ENCODE measurements at regions not wholly inside any gene's neighbourhood (a gene's known extent, or its start where the extent isn't known, plus 50 kb on each side); places are given as distances from the start of the nearest gene placed in this dataset.
A peak's percentile ranks its signal among the peaks of the same experiment; 100 is the strongest.
"Not testable (repeated sequence)": the region's sequence is repeated elsewhere in the genome, so short reads cannot be mapped to it uniquely, and the experiment has no call there.

DNA sequence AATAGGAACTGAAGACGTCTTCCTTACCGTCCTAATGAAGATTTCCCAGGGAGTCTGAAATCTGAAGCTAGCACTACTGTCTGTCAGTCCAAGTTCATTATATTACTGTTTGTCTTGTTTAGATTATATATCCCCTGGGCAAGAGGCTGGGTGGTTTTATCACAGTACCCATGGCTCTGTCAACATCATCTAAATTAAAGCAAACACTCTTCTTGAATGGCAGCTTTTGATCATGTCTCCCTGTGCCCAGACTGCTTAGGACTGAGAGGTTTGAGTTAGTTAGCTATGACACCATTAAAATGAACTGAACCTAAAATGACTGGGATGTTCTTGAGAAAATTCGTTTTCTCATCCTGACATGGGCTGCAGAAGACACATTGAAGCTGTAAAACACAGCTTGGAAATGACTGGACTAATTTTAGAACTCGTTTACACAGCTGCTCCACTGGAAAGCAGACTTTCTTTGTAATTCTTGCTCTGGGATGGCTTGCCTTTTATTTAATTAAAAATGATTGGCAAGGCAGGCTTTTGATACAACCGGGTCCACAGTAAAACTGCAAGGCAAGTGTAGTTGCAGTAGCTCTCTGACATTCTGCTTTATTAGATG is 243.5 kb downstream of the MFSD1 start:
- no peak for DNase-seq (ENCODE audit: low spot score)

DNA sequence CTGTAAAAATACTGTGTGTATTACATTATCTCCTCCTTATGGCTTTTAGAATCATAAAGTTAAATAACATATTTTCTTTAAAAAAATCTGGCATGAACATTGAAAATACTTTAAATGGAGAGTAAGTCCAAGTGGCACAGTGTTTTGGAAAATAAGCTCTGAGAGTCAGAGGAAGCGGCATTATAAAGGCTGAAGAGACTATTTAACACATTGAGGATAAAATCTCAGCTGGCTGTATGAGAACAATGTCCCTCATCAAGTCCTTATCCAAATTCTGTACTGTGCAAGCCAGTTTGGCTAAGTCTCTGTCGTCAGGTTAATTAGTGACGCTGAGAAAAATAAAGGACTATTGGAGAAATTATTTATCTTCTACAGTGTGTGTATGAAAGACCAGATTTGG is 245.5 kb downstream of the MFSD1 start:
- no peak for DNase-seq (ENCODE audit: low spot score)

DNA sequence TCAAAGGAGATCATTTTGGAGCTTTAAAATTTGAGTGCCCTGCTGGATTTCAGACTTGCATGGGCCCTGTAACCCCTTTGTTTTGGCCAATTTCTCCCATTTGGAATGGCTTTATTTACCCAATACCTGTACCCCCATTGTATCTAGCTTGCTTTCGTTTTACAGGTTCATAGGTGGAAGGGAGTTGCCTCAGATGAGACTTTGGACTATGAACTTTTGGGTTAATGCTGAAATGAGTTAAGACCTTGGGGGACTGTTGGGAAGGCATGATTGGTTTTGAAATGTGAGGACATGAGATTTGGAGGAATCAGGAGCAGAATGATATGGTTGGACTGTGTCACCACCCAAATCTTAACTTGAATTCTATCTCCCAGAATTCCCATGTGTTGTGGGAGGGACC is 250.6 kb downstream of the MFSD1 start:
- DNase-seq (ENCODE audit: low spot score), result not testable (repeated sequence)

DNA sequence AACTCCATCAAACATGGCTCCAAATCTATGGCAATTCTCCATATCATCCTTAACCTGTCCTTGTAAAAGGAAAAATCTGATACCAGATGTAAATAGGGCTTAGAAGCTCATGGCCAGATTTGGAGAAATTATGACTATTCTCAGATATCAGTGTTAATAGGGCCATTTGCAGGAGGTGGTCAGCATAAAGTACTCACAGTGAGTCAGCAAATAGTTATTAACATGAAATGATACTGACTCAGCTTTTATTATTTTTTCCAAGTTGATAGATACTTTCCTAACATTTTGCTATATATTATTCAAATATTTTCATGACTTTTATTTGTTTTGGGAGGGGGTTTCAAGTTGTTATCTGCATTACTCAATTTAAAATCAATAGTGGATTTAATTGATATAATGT is 255.8 kb downstream of the MFSD1 start:
- DNase-seq (ENCODE audit: low spot score), result no peak

DNA sequence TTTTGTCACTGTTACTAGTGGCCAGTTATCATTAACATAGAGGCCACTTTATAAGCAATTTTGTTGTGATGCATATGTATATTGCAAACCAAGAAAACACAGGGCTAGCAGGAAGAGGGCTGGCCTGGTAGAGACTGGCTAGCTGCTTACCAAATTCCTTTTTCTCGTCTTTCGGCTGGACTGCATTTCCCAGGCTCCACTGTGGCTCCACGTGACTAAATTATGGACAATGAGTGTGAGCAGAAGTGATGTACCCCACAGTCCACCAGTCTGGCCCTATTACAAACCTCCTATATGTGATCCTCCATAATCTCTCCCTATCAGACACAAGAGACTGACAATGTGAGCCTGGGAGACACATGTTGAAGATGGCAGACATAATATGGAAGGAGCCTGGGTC is 257.0 kb downstream of the MFSD1 start:
- DNase-seq (ENCODE audit: low spot score), result no peak

- DNase-seq (ENCODE audit: low spot score), result no peak
Observed at GRCh38 chr3:159059395-159059794, 257.5 kb downstream of the MFSD1 start.

- DNase-seq (ENCODE audit: low spot score), result no peak
Observed at GRCh38 chr3:159062734-159063410, 261.0 kb downstream of the MFSD1 start.

GRCh38 chr3:159069091-159069490 is 267.2 kb downstream of the MFSD1 start, which contains the start of gene IQCJ:
IQCJ (plus strand) TSS chr3:159069319.
- no peak for DNase-seq (ENCODE audit: low spot score)

- no peak for DNase-seq (ENCODE audit: low spot score)
Observed at GRCh38 chr3:159069866-159070425, 268.1 kb downstream of the MFSD1 start.

- no peak for DNase-seq (ENCODE audit: low spot score)
Observed at GRCh38 chr3:159074756-159075701, 273.2 kb downstream of the MFSD1 start.

DNA sequence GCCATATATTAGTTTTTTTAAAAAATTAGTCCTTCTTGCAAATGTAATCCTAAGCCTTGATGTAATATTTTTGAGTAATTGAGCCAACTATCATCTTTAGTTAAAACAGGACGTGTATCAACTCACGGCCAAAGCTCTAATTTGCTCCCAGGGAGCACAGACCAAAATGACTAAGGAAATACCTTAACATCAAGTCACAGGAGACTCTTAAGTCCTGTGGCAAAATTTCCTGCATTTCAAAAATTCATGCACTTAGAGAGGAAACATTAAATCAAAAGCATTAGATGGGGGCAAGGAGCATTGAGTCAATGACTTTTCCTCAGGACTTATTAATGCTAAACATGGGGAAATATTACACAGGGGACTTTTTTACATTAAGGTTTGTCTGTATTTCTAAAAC is 276.0 kb downstream of the MFSD1 start:
- DNase-seq (ENCODE audit: low spot score), result no peak

DNA sequence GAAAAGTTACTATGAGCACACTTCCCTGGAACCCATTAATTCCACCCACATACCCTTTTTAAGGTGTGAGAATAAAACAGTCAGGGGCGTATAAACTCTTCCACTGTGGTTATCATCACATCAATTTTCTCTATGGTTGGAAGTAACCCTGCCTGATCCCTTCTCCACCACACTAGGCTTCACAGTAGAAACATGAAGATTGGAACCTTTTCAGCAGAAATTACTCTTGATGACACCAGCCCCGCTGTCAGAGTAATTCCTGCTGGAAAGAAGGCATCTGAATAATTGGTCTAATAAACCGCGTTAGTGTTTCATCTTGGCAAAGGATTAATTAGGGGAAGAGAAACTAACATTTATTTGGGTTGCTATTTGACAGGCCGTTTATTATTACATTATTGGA is 278.4 kb downstream of the MFSD1 start:
- no peak for DNase-seq (ENCODE audit: low spot score)

- DNase-seq (ENCODE audit: low spot score), result peak; percentile 26
Observed at GRCh38 chr3:159080821-159081220, 279.0 kb downstream of the MFSD1 start.

- DNase-seq (ENCODE audit: low spot score), result peak; percentile 51
Observed at GRCh38 chr3:159082519-159082918, 280.7 kb downstream of the MFSD1 start.

DNA sequence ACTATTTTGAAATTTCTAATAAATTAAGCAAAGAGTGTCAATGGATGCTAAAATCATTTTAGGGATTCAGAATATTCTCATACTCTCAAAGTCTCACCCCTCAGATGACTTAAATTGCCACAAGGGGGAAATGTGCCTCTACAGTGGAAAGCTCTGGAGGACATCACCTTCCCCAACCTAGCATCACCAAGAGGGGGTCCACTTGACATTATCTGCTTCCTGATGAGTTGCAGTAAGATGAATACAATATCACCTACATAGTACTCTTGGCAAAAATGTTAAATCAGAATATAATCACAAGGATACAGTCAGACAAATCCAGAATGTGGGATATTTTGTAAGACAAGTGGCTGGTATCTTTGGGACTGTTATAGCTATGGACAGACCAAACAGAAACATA is 290.1 kb downstream of the MFSD1 start:
- no peak for DNase-seq (ENCODE audit: low spot score)

- no peak for DNase-seq (ENCODE audit: low spot score)
Observed at GRCh38 chr3:159102001-159102400, 300.1 kb downstream of the MFSD1 start.

DNA sequence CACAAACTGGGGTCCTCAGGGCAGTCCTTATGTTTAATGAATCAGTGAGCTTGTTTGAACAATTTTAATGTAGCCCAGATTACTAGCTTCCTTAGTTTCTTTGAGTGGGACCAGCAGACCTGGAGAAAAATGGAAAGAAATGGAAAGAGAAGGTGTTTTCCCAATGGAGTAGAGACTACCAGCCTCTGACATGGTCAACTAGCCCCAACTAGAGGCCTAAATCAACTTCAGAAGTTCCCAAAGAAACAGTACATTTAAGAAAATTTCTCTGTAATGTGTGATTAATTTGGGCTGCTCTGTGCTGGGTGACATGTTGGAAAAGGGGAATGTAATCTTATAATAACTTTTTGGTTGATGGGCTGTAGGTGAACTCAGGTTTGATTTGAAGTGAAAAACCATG is 310.9 kb downstream of the MFSD1 start:
- DNase-seq (ENCODE audit: low spot score), result no peak

DNA sequence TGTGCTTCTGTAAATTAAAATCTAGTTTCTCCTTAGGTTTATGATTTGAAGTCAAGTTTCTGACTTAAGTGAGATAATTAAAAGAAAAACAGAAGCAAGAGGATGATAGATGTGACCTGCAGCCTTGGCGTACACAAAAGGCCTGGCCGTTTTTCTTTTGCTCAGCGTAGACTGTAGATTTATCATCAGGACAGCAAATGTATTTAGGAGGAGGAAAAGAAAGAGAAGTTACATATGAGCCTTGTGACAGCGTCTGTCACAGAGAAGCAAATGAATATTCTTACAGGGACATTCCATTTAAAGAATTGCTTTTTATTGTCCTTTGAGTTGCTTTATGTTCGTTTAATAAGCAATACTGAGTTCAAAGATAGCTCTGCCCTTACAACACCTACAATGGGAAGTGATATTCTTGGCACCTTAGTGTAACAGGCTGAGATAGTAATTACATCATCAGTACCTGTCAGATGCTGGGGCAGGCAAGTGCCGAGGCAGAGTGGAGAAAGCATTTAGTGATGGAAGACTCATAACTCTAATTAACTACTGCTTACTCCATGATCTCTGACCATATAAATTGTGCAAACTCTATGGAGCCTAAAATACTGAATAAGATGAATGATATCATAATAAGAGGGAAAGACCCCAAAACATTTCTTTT is 311.5 kb downstream of the MFSD1 start:
- DNase-seq (ENCODE audit: low spot score), result no peak

GRCh38 chr3:159114582-159114981 is 312.7 kb downstream of the MFSD1 start:
- peak; percentile 42 for DNase-seq (ENCODE audit: low spot score)

DNA sequence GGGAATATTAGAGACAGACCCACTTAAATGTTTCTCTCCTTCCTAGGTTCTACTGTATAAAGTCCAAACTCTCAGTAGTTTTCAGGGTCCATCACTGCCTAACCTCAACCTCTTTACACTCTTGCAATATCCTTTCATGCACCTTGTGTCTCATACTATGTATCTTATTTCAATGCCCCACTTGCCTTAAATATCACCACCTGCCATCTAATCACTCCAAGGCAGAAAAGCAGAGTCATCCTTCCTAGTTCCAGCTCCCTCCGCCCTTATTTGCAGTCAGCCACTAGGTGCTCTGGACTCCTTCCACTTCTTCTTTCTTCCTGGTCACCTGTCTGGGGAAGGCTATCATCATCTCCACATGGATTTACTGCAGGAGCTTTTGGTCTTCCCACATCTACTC is 322.0 kb downstream of the MFSD1 start:
- DNase-seq (ENCODE audit: low spot score), result no peak

GRCh38 chr3:159126261-159127020 is 324.6 kb downstream of the MFSD1 start:
- peak; percentile 38 for DNase-seq (ENCODE audit: low spot score)

Measured in COLO829 (cell line).